Stimulated activated naive CD8-positive, alpha-beta T cell treated with anti-CD3 and anti-CD28 coated beads, Interleukin-15, amount 100 ng/mL, for 72 hours (primary cell): ENCODE measurements at regions not wholly inside any gene's neighbourhood (a gene's known extent, or its start where the extent isn't known, plus 50 kb on each side); places are given as distances from the start of the nearest gene placed in this dataset.
"Not testable (repeated sequence)": the region's sequence is repeated elsewhere in the genome, so short reads cannot be mapped to it uniquely, and the experiment has no call there.

Experiments used
- ATAC-seq: fragments of 150-1000 bp; cut with Tn5 transposase; 2 replicates; pipeline ENCODE4 v1.10.0; 2021; ENCODE audit warnings: mild to moderate bottlenecking, moderate library complexity
- DNase-seq, 2 donors: peaks; one replicate each; pipeline ENCODE4 v3.0.0; 2021 to 2022
- H3K27ac Mint-ChIP-seq, 2 donors: one replicate each; pipeline ENCODE4 v1.8.0; 2022; ENCODE audit warnings: mild to moderate bottlenecking in 2 of 2, mixed read lengths in 2 of 2, moderate library complexity in 2 of 2
- H3K27me3 Mint-ChIP-seq: one replicate; pipeline ENCODE4 v1.8.0; 2022; ENCODE audit warnings: mixed read lengths
- H3K4me1 Mint-ChIP-seq: one replicate; pipeline ENCODE4 v1.8.0; 2022; ENCODE audit warnings: mild to moderate bottlenecking, mixed read lengths
- H3K4me3 Mint-ChIP-seq, 2 donors: one replicate each; pipeline ENCODE4 v1.8.0; 2022; ENCODE audit warnings: mild to moderate bottlenecking in 2 of 2, mixed read lengths in 2 of 2, moderate library complexity in 1 of 2
- H3K9me3 Mint-ChIP-seq, 2 donors: one replicate each; pipeline ENCODE4 v1.8.0; 2022; ENCODE audit warnings: mixed read lengths in 2 of 2

DNA sequence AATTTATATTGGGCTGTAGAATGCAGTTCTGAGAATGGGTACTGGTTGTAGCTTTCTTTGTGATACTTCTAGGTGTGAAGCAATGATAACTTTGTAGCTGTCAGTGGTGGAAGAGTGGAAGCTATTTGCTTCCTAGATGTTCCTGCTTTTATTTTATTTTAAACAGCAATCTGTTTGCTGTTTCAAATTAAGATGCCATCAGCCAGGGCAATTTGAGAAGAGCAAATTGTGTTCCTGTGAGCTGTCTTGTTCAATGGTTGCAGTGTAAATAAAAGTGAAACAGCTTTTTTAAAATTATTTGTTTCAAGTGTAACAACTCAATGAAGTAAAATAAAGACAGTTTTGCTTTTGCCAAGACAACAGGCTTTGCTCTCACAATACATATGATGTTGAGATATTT, 150.8 kb upstream of the TMEM229A start:
- DNase-seq (no peak), ATAC-seq (no peak)
- H3K4me3 Mint-ChIP-seq = no peak overlapping the region
- H3K4me1 Mint-ChIP-seq = no peaks in the 10 kb centered on the region
- H3K27ac Mint-ChIP-seq = no peak overlapping the region
- peaks cover 0 to 5% of the 10 kb centered on the region in 2 donors for H3K9me3 Mint-ChIP-seq
- H3K27me3 Mint-ChIP-seq = no peaks in the 10 kb centered on the region

DNA sequence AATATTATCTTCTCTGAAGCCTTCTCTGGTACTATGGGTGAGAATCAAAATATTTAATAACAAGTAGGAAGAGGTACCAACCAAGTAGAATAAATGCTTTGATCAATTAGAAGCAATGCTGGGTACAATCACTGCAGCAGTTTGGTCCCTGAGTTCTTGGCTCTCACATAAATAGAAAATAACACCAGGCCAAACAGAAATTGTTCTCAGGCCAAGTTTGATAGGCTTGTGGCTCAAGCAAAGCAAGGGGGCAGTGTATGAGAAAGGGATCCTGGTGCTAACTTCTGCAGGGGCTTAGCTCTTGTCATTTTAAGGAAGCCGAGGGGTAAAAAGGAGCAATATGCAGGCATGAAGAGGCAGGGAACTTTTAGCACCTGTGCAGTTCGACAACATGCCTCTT, 146.8 kb upstream of the TMEM229A start:
- no peaks in the 10 kb centered on the region for H3K4me1 Mint-ChIP-seq
- H3K9me3 Mint-ChIP-seq = peaks cover 0 to 11% of the 10 kb centered on the region in 2 donors
- no peak overlapping the region for H3K27ac Mint-ChIP-seq
- ATAC-seq = no peak
- no peaks in the 10 kb centered on the region for H3K27me3 Mint-ChIP-seq
- no peak overlapping the region for H3K4me3 Mint-ChIP-seq
- no peak for DNase-seq

DNA sequence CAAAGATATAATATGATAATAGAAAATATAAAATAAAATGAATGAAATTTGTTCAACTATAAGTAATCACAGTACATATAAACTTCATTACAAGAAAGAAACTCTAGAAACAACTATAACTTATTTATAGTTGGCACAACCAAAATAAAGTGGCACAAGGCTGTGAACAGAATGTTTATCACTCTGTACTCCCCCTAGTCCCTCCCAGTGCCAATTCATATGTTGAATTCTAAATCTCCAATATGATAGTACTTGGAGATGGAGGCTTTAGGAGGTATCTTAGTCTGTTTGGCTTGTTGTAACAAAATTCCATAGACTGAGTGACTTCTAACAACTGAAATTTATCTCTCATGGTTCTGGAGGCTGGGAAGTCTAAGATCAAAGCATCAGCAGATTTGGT, 145.0 kb upstream of the TMEM229A start:
- Mint-ChIP-seq H3K27ac (no peak overlapping the region), H3K9me3 (peaks cover 11 to 13% of the 10 kb centered on the region in 2 donors), H3K27me3 (no peaks in the 10 kb centered on the region), H3K4me3 (no peak overlapping the region), H3K4me1 (no peaks in the 10 kb centered on the region)
- ATAC-seq (no peak), DNase-seq (no peak)

DNA sequence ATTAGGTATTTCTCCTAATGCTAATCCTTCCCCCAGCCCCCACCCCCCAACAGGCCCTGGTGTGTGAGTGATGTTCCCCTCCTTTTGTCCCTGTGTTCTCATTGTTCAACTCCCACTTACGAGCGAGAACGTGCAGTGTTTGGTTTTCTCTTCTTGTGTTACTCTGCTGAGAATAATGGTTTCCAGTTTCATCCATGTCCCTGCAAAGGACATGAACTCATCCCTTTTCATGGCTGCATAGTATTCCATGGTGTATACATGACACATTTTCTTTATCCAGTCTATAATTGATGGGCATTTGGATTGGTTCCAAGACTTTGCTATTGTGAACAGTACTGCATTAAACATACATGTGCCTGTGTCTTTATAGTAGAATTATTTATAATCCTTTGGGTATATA, 138.9 kb upstream of the TMEM229A start:
- peaks cover 13 to 27% of the 10 kb centered on the region in 2 donors for H3K9me3 Mint-ChIP-seq
- not testable (repeated sequence) for H3K27ac Mint-ChIP-seq, H3K27me3 Mint-ChIP-seq, DNase-seq, ATAC-seq, H3K4me3 Mint-ChIP-seq, H3K4me1 Mint-ChIP-seq

DNA sequence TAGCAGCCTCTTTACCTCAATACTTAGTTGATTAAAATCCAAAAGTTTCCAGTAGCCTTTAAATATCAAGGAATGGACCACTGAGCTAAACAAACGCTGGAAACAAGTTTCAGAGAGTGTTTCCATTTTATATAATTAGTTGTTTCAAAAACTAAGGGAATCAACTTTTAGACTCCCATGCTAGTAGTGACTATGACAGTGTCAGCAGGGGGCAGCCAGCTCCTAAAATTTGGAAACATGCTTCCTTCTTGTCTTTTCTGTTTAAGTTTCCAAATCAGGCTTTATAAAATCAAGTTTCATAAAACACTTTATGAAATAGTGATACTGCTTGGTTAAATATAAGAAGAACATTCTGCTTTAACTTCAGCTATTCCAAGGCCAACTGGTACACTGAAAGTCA, 138.2 kb upstream of the TMEM229A start:
- H3K4me1 Mint-ChIP-seq = no peaks in the 10 kb centered on the region
- peaks cover 7 to 27% of the 10 kb centered on the region in 2 donors for H3K9me3 Mint-ChIP-seq
- no peak for DNase-seq
- no peaks in the 10 kb centered on the region for H3K27me3 Mint-ChIP-seq
- no peak overlapping the region for H3K27ac Mint-ChIP-seq
- no peak overlapping the region for H3K4me3 Mint-ChIP-seq
- no peak for ATAC-seq

DNA sequence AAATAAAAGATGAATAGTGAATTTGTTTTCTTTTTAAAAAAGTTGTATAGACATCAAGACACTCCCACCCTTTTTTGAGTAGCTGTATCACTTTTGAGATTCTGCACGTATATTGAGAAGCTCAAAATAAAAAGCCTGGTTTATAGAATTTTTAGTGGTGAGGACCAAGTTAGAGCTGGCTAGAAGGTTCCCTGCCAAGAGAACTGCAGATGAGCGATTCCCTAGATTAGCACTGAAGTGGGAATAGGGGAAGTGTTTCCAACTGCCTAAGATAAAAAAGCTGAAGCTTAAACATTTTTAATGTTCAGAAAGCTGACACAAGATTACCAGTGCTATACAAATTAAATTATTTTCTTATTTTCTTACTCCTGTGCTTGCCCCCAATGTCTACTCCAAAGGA, 135.7 kb upstream of the TMEM229A start:
- no peak overlapping the region for H3K27ac Mint-ChIP-seq
- ATAC-seq = no peak
- peaks cover 6 to 23% of the 10 kb centered on the region in 2 donors for H3K9me3 Mint-ChIP-seq
- no peaks in the 10 kb centered on the region for H3K4me1 Mint-ChIP-seq
- H3K4me3 Mint-ChIP-seq = no peak overlapping the region
- H3K27me3 Mint-ChIP-seq = no peaks in the 10 kb centered on the region
- no peak for DNase-seq

DNA sequence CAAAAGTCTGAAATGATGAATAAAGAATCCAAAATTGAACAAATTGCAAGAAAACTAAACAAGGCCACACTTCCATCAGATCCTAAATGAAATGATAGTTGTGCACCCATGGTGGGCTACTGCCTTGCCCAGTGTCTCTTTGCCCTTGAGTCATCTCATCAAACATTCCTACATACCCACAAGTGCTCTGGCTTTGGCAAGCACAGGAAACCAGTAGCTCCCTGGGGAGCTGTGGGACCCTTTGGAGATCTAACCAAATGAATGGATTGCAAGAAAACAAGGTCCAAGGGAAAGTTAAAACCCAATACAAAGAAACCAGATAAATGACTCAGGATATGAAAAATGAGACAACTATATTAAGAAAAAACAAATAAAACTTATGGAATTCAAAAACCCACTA, 129.8 kb upstream of the TMEM229A start:
- Mint-ChIP-seq H3K4me3 (no peak overlapping the region), H3K9me3 (peaks cover 5 to 8% of the 10 kb centered on the region in 2 donors), H3K27me3 (no peaks in the 10 kb centered on the region), H3K4me1 (no peaks in the 10 kb centered on the region), H3K27ac (no peak overlapping the region)
- DNase-seq (no peak), ATAC-seq (no peak)

DNA sequence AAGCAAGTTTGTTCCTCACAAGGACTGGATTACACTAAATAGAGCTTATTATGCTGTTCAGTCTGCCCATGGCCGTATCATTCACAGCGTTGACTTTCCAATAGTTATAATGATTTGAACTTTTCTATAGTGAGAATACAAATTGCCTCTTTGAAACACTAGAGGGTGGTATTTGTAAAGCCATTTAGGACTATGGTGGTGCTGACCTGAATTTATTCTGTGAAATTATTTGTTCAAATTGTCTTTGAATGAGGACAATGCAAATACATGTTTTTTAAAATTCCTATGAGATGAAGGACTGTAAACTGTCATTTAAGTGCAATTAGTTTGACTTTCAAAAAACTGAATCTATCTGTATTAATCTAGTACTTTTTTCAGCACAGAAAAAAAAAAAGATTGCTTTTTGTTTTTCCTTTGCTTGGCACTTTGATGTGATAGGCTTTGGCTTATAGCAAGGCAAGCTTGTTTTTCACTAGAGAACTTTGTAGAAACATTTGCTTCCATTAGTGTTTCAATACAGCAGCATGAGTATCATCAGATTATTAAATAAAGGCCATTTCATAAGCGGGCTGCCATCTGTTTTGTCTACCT, 122.7 kb upstream of the TMEM229A start:
- Mint-ChIP-seq H3K4me3 (no peak overlapping the region), H3K4me1 (no peaks in the 10 kb centered on the region), H3K27ac (no peak overlapping the region), H3K27me3 (no peaks in the 10 kb centered on the region), H3K9me3 (no peaks in the 10 kb centered on the region)
- ATAC-seq (no peak), DNase-seq (no peak)

DNA sequence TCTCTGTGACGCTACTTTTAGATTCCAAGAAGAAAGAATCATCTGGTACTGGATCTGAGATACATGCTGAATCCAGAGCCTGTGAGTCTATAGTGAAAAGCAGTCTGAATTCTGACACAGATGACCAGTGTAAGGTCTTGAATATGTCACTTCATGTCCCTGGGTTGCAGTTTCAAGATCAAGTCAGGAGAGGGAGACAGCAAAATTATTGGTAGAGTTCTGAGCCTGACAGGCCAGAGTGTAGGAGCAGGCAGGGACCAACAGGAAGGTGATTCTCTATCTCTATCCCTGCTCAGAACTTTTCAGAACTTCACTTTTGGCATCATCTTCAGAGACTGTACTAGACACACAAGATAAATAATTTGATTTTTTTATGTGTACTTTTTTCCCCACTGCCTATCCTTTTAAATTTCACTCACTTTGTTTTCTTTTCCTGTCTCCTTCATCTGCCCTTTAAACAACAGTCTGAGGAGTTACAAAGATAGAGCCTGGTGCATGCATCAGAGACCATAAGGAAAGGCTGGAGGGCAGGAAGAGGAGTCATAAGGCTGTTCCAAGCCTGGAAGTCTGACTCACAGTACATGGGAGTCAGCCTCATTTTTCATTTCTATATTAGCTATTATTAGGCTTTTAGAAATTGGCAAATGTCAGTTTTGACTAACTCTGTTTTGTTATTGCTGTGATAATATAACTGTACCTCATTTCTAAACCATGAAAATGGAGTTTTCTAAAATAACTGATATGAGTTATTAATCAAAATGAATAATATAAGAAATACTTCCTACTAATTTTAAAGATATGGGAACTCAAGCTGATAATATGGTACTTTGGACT, 120.2 kb upstream of the TMEM229A start:
- DNase-seq (no peak), ATAC-seq (no peak)
- Mint-ChIP-seq H3K9me3 (no peaks in the 10 kb centered on the region), H3K27ac (no peak overlapping the region), H3K4me3 (no peak overlapping the region), H3K4me1 (no peaks in the 10 kb centered on the region), H3K27me3 (no peaks in the 10 kb centered on the region)

DNA sequence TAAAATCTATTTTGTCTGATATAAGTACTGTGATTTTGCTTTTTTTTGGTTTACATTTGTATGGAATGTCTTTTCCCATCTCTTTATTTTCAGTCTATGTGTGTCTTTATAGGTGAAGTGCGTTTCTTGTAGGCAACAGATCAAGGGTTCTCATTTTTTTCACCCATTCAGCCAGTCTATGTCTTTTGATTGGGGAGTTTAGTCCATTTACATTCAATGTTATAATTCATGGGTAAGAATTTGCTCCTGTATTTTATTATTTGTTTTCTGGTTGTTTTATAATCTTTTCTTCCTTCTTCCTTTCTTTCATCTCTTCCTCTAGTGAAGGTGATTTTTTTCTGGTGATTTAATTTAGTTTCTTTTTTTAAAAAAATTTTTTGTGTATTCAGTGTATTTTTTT, 104.8 kb upstream of the TMEM229A start:
- ATAC-seq = no peak
- H3K9me3 Mint-ChIP-seq = peaks cover 12 to 19% of the 10 kb centered on the region in 2 donors

DNA sequence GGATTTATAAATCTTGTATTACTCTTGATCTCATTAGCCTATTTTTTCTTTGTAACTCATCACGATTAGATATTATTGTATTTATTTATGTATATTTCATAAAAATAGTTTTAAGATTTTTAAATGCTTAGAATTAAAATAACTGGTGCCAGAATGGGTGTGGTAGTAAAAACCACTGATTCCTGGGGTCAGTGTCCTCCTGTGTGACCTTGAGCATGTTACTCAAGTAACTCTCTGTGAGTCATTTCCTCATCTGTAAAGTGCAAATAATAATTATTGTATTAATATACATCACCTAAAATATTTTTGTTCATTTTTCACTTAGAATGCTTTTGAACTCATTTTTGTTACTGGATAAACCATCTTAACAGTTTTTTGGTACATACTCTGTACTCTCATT, 91.3 kb upstream of the TMEM229A start:
- no peak overlapping the region for H3K27ac Mint-ChIP-seq
- H3K9me3 Mint-ChIP-seq = peaks cover 0 to 4% of the 10 kb centered on the region in 2 donors
- no peaks in the 10 kb centered on the region for H3K4me1 Mint-ChIP-seq
- no peak for ATAC-seq
- H3K27me3 Mint-ChIP-seq = no peaks in the 10 kb centered on the region
- H3K4me3 Mint-ChIP-seq = no peak overlapping the region
- no peak for DNase-seq

More for the DNA sequence above, 104.8 kb upstream of the TMEM229A start:
- Mint-ChIP-seq H3K4me3 (no peak overlapping the region), H3K4me1 (no peaks in the 10 kb centered on the region), H3K27me3 (no peaks in the 10 kb centered on the region), H3K27ac (no peak overlapping the region)
- no peak for DNase-seq

DNA sequence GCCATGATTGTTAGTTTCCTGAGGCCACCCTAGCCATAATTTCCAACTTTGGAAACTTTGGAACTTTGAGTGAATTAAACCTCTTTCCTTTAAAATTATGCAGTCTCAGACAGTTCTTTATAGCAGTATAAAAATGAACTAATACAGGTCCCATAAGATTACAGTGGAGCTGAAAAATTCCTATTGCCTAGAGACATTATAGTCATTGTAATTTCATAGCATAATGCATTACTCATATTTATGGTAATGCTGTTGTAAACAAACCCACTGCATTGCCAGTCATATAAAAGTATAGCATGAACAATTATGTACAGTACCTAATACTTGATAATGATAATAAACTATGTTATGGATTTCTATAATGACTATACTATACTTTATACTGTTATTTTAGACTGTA, 88.0 kb upstream of the TMEM229A start:
- H3K4me1 Mint-ChIP-seq = no peaks in the 10 kb centered on the region
- peaks cover 4 to 8% of the 10 kb centered on the region in 2 donors for H3K9me3 Mint-ChIP-seq
- ATAC-seq = no peak
- no peak overlapping the region for H3K4me3 Mint-ChIP-seq
- H3K27ac Mint-ChIP-seq = no peak overlapping the region
- DNase-seq = no peak
- no peaks in the 10 kb centered on the region for H3K27me3 Mint-ChIP-seq

DNA sequence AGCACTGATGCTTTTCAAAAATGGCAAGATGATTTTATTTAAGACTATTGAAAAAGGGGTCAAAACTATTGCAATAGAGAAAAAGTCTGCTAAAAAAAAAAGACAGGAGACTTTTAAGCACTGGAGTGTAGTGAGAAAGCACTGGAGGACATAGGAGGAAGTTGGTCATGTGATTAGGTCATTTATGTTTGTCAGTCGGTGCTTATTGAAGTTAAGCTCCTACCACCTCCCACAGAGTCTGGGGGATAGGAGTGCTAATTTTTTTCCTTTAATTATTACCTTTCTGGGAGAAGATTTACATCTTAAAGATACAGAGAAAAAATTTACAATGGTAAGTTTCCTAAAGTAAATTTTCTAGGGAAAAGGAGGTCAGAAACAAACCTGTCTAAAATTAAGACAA, 80.2 kb upstream of the TMEM229A start:
- H3K4me1 Mint-ChIP-seq = no peaks in the 10 kb centered on the region
- H3K27ac Mint-ChIP-seq = no peak overlapping the region
- H3K9me3 Mint-ChIP-seq = peaks cover 10 to 22% of the 10 kb centered on the region in 2 donors
- DNase-seq (no peak), ATAC-seq (no peak)
- H3K27me3 Mint-ChIP-seq = no peaks in the 10 kb centered on the region
- H3K4me3 Mint-ChIP-seq = no peak overlapping the region

DNA sequence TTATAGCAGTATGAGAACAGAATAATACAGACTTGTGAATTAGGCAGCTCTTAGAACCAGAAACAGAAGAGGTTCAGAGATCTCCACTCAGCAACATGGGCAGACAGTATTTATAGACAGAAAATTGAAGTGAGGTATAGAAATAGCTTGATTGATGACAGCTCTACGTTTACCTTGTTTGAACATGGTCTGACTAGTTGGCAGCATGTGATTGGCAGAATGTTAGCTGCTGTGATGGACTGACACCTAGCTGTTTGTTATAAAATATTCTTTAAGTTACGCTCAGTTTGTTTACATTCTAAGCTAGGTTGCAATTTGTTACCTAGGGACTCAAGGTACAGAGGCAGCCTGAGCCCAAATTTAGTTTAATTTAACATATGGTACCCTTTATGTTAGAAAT, 73.7 kb upstream of the TMEM229A start:
- H3K9me3 Mint-ChIP-seq = peaks cover 14 to 16% of the 10 kb centered on the region in 2 donors
- ATAC-seq (no peak), DNase-seq (no peak)
- H3K4me3 Mint-ChIP-seq = no peak overlapping the region
- no peak overlapping the region for H3K27ac Mint-ChIP-seq
- H3K27me3 Mint-ChIP-seq = no peaks in the 10 kb centered on the region
- H3K4me1 Mint-ChIP-seq = no peaks in the 10 kb centered on the region

DNA sequence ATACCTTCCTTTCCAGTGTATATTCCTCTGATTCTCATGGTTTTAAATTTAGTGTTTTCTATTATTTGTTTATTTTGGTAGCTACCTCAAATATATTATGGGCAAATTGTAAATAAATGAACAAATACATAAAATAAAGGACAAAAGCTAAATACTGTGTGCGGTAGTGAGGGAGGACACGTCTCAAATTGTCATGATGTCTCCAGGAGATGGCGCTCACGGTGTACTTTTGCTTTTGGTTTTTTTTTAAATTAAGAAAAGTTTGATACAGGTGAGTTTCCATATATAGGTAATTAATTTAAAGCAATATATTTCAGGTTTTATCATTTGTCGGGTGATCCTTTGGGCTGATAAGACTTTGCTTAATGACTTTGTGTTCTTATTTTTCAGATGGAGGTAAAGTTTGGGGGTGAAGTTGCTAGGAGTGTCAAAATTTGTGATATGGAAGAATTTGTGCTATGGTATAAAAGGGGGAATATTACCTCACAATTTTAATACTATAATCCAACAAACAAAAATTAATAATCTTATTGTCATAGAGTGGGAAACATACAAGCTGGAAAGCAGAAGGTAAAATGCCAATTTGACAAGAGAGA, 68.4 kb upstream of the TMEM229A start:
- Mint-ChIP-seq H3K4me1 (no peaks in the 10 kb centered on the region), H3K27ac (no peak overlapping the region), H3K9me3 (peaks cover 3 to 6% of the 10 kb centered on the region in 2 donors), H3K27me3 (no peaks in the 10 kb centered on the region), H3K4me3 (no peak overlapping the region)
- ATAC-seq (no peak), DNase-seq (no peak)

DNA sequence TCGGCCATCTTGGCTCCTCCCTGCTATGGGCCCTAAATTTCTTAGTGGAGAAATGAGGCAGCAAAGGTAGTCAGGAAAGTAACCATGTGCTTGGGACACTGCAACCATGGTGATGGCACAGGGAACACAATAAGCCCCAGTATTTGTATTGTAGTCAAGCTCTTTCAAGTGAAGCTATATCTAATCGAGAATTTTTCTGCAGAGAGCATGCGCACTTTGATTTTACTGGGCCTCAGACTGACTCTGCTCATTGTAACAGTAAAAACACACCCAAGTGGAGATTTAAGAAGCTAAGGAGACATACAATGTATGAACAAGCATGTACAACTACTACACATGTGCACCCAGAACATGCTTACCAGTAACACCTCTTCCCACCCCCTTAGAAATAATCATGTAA, 67.3 kb upstream of the TMEM229A start:
- no peak overlapping the region for H3K4me3 Mint-ChIP-seq
- no peak for DNase-seq
- no peak for ATAC-seq
- H3K27ac Mint-ChIP-seq = no peak overlapping the region
- H3K4me1 Mint-ChIP-seq = no peaks in the 10 kb centered on the region
- peaks cover 3 to 6% of the 10 kb centered on the region in 2 donors for H3K9me3 Mint-ChIP-seq
- H3K27me3 Mint-ChIP-seq = no peaks in the 10 kb centered on the region
